ENCODE measurements at regions not wholly inside any gene's neighbourhood (a gene's known extent, or its start where the extent isn't known, plus 50 kb on each side); places are given as distances from the start of the nearest gene placed in this dataset.
"Not testable (repeated sequence)": the region's sequence is repeated elsewhere in the genome, so short reads cannot be mapped to it uniquely, and the experiment has no call there.

- DNase-seq: no peak
These were observed 326.4 kb downstream of the DCHS2 start for GRCh38 chr4:154164931-154165839.

- no peak for DNase-seq
These were observed 330.9 kb downstream of the DCHS2 start for GRCh38 chr4:154160519-154161301.

GRCh38 chr4:154158361-154159155 lies 333.0 kb downstream of the DCHS2 start:
- DNase-seq: no peak

- no peak for DNase-seq
These were observed 339.1 kb downstream of the DCHS2 start for GRCh38 chr4:154152546-154152945.

- DNase-seq: not testable (repeated sequence)
These were observed 342.4 kb downstream of the DCHS2 start for GRCh38 chr4:154149236-154149635.

- no peak for DNase-seq
These were observed 347.9 kb downstream of the DCHS2 start for GRCh38 chr4:154143720-154144119.

- no peak for DNase-seq
These were observed 348.9 kb downstream of the DCHS2 start for GRCh38 chr4:154142664-154143063.

- no peak for DNase-seq
These were observed 350.7 kb downstream of the DCHS2 start for GRCh38 chr4:154140869-154141268.

- no peak for DNase-seq
These were observed 348.5 kb upstream of the SFRP2 start for GRCh38 chr4:154137320-154137905.

GRCh38 chr4:154135576-154135975 lies 346.7 kb upstream of the SFRP2 start:
- no peak for DNase-seq

- DNase-seq: no peak
These were observed 343.5 kb upstream of the SFRP2 start for GRCh38 chr4:154132406-154132805.

GRCh38 chr4:154126276-154126675 lies 337.4 kb upstream of the SFRP2 start:
- no peak for DNase-seq

GRCh38 chr4:154125340-154125739 lies 336.5 kb upstream of the SFRP2 start:
- DNase-seq: no peak

- DNase-seq: no peak
These were observed 335.8 kb upstream of the SFRP2 start for GRCh38 chr4:154124539-154125255.

- no peak for DNase-seq
These were observed 335.0 kb upstream of the SFRP2 start for GRCh38 chr4:154123897-154124296.

- no peak for DNase-seq
These were observed 331.9 kb upstream of the SFRP2 start for GRCh38 chr4:154120690-154121345.

- DNase-seq: no peak
These were observed 331.3 kb upstream of the SFRP2 start for GRCh38 chr4:154120006-154120676.

GRCh38 chr4:154119317-154119716 lies 330.4 kb upstream of the SFRP2 start:
- DNase-seq: no peak

- DNase-seq: not testable (repeated sequence)
These were observed 328.8 kb upstream of the SFRP2 start for GRCh38 chr4:154117726-154118125.

GRCh38 chr4:154107337-154107736 lies 318.5 kb upstream of the SFRP2 start:
- no peak for DNase-seq

GRCh38 chr4:154088741-154089140 lies 299.9 kb upstream of the SFRP2 start:
- DNase-seq: no peak

All from CD4-positive, alpha-beta T cell treated with Interleukin-12 subunit alpha and Interleukin-12 subunit beta, for 1 hour (primary cell).